ENCODE measurements at regions not wholly inside any gene's neighbourhood (a gene's known extent, or its start where the extent isn't known, plus 50 kb on each side); places are given as distances from the start of the nearest gene placed in this dataset.
"Not testable (repeated sequence)": the region's sequence is repeated elsewhere in the genome, so short reads cannot be mapped to it uniquely, and the experiment has no call there.

DNA sequence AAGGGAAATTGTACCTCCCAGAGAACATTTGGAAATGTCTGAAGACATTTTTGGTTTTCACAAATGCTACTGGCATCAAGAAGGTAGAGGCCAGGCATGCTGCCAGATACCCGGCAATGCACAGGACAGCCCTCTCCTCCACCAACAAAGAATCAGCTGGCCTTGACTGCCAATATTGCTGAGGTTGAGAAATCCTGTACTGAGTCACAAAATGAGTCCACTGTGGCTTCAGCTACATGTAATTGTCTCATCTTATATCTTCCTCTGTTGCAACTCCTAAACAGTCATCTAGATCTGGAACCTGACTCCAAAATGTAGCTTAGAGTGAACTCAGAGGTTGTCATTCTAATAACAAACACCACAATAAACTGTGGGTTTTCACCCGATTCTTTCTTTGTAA is 327.5 kb upstream of the POGK start:
- DNase-seq = no peak

DNA sequence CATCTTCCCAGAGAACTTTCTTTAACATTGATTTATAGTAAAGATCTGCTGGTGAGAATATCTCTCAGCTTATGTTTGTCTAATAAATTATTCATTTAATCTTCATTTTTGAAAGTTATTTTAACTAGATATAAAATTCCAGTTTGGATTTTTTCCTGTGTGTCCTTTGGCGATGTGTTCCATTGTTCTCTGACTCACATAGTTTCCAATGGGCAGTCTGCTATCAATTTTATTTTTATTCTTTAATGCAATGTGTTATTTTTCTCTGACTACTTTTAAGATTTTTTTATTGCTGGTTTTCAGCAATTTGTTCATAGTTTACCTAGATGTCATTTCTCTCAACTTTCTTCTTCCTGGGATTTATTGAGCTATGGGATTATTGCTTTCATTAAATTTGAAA is 325.2 kb upstream of the POGK start:
- DNase-seq = no peak

DNA sequence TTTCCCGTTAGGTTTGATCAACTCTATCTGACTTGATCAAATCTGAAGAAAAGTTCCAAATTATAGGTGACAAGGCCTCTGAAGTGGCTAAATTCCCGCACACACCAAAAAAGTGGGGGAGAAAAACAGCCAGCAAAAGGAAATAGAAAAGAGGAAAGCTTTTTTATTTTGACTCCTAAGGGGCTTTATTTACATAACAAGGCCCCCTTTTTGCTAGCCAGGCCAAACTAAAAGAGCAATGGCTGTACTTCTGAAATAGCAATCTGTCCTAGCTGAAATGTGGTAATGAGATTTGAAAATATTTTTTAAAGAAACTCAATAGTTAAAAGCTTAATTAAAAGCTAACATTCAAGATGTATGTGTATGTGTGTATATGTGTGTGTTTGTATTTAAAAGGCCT is 311.5 kb upstream of the POGK start:
- DNase-seq = no peak

DNA sequence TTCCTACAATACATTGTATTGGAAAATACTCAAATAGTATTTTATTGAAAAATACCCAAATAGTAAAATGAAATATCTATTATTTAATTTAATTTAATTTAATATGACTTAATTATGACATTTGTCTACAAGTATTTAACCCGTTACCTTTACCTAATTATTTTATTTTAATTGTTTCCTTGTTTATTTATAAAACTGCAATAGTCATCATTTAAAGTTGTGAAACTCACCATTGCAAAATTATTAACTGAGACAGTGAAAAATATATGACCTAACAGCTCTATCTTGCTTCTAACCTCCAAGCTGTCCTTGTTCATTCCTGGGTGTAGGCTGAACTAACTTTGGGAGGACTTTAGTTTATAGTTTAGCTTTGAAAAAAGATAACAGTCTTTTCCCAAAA is 300.6 kb upstream of the POGK start:
- DNase-seq = no peak

DNA sequence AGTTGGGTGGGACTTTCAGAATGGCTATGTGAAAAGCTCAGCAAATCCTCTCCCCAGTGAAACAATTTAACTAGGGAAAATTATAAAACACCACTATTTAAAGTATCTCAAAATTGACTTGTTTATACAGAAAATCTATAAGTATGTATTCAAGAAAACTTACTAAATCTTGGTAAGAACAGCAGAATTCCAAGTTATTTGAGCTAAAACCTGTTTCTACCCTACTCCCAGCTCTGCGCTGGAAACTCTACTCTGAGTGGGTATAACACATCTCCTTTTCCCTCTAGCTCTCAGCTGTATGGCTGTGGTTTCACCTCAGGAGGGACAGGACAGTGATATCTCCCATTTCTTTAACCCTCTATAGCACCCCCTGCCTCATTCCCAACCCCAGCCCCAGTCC is 295.2 kb upstream of the POGK start:
- DNase-seq = no peak

DNA sequence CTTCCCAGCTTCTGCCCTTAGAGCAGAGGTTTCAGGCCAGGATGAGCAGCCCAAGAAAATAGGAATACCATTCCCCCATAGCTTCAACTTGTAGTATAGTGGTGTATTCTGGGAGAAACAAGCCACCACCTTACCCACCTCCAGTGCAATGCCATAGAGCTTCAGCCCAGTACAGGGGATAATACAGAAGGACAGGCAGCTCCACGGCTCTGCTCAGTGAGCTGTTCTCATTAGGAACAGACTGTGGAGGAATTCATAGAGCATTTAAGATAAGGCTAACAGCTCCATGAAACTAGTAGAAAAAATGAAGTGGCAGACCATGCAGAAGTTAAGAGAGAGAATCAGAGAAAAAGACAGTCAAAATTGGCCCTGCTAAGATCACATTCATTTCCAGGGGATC is 294.7 kb upstream of the POGK start:
- no peak for DNase-seq

- no peak for DNase-seq
Observed at GRCh38 chr1:166552706-166553105, 286.6 kb upstream of the POGK start.

DNA sequence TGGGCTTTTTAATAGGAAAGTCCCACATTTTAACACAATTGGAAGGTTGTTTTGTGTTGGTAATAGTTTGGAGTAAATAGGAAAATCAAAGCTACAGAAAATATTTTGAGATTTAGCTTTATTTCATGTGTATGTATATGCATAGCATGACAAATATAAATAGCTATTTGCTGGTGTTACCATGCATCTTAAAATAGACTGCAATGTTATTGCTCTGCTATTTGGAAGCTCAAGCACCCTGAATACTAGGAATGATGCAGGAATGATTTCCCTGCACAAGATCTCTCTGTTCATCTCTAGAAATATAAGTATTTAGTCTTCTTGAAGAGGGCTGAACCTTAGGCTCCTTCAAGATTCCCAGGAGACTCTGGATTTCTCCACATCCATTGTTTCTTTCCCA is 268.3 kb upstream of the POGK start:
- no peak for DNase-seq

DNA sequence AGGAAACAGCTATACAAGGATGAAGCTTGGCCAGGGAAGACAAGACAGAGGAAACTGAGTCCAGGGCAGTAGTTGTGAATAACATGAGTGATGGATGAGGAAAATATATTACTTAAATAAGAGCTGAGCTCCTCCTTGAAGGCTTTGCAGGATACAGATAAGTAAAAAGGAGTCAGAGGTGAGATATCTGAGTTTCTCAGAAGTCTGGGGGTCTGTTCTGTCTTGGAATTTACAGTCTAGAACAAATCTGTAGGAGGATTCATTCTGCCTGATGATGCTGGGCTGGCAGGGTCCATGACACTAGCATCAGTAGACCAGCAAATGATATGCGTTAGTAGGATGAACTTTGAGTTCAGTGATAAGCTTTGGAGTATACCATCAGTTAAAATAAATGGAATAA is 266.1 kb upstream of the POGK start:
- DNase-seq = no peak

- DNase-seq = no peak
Observed at GRCh38 chr1:166579557-166580501, 259.4 kb upstream of the POGK start.

- no peak for DNase-seq
Observed at GRCh38 chr1:166588741-166589140, 250.5 kb upstream of the POGK start.

DNA sequence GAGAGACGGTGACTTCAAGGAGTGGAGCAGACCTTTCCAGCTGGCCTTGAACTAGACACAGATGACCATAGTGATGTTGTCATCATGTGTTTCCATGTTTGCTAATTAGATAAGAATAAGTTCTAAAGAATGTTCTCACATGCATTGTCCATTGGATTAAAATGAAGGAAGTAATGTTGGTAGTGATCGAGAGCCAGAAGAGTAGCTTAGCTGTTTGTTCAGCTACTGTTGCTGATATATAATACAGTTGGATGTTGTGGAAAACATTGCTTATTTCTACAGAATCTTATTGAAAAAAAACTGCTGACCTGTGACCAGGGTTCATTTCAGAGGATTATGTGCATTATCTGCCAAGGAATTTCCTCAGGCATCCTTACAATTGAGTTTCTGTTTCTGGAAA is 249.1 kb upstream of the POGK start:
- DNase-seq = no peak

DNA sequence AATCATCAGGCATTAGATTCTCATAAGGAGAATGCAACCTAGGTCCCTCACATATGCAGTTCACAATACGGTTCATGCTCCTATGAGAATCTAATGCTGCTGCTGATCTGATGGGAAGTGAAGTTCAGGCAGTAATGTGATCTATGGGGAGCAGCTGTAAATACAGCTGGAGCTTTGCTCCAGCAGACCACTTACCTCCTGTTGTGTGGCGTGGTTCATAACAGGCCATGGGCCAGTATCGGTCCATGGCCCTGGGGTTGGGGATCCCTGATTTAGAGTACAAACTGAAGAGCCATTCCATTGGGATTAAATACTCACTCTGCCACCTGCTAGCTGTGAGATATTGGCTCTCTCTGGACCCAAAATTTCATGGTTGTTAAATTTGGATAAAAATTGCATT is 244.6 kb upstream of the POGK start:
- no peak for DNase-seq

DNA sequence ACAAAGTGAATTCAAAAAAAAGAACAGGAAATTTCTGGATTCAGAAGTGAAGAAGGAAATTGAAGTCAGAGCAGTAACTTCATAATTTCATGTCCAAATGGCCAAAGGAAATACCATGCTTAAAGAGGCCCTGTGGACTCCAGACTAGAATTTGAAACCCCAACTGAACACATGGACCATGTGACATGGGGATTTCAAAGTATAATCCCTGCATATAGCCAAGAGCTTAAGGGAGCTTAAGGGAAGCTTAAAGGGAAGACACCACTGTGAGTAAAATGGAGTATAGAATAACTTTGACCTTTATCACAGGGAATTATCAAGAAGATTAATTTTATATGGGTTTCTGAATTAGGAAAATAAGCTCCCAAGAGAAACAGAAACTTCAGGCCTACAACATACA is 241.8 kb upstream of the POGK start:
- no peak for DNase-seq

DNA sequence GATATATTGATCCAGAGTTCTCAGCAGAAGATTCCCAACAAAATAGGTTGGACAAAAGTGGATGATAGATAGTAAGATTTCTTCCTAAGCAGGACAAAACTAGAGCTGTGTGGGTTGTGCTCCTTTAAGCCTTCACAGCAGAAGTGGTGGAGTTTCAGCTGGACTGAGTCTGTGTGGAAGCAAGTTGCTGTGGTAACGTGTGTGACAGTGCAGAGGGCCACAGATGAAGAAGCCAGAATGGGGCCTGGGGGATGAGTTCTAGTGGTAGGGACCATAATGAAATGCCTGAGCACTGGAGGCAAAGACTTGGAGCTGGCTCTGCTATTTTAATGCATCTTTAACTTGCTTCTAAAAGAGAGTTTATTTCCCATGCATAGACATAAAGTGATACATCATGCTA is 238.7 kb upstream of the POGK start:
- no peak for DNase-seq

- DNase-seq = no peak
Observed at GRCh38 chr1:166601650-166602278, 237.5 kb upstream of the POGK start.

DNA sequence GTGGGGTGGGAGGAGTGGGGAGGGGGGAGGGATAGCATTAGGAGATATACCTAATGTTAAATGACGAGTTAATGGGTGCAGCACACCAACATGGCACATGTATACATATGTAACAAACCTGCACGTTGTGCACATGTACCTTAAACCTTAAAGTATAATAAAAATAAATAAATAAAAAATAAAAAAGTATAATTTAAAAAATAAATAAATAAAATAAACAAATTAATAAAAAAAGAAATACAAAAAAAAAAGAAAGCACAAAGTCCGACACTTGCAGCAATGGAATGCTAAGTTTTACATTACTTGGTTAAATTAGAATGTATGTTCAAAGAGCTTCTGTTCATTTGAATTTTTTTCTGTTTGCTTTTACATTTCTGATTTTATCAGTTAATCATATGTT is 236.5 kb upstream of the POGK start:
- DNase-seq = not testable (repeated sequence)

- no peak for DNase-seq
Observed at GRCh38 chr1:166603296-166603695, 236.0 kb upstream of the POGK start.

DNA sequence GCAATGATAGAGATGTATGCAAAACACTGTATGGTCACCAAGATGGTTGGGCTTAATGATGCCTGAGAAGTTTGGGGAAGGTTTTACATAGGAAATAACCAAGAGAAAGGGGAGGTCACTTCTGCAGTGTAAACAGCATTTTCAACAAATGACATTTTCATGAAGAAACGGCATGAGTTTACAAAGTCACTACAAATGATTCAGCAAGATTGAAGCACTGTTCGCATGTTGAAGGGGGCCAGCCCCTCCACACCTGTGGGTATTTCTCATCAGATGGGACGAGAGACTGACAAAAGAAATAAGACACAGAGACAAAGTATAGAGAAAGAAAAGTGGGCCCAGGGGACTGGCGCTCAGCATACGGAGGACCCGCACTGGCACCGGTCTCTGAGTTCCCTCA is 234.1 kb upstream of the POGK start:
- DNase-seq = no peak

DNA sequence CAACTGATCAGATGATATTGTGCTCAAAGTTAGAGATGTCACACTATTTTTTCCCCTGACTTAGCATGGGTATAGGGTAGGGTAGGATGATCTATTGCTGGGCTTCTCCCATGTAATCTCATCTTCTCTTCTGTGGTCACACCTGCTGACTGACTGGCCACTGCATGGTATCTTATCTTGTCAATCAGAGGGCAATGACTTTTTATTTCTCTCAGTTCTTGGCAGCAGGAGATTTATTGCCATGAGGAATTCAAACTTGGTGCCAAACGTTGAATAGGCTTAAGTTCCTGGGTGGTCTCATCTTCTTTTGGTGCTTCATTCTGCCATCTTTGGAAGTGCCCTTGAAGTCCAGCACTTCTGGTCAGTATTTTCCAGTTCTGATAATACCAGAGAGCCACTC is 226.4 kb upstream of the POGK start:
- DNase-seq = no peak

DNA sequence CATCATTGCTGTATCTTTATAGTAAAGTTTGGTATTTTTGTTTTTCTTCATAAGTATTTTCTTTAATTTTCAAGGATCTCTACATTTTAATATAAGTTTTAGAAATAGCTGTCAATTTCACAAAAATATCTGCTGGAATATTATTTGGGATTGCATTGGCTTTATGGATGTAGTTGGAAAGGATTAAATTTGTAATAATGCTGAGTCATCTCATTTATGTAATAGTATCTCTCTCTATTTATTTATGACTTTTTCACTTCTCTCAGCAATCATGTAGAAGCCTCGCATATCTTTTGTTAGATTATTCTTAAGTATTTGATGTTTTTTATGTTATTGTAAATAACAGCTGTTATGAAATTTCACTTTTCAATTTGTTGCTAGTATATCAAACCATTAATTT is 223.1 kb upstream of the POGK start:
- no peak for DNase-seq

DNA sequence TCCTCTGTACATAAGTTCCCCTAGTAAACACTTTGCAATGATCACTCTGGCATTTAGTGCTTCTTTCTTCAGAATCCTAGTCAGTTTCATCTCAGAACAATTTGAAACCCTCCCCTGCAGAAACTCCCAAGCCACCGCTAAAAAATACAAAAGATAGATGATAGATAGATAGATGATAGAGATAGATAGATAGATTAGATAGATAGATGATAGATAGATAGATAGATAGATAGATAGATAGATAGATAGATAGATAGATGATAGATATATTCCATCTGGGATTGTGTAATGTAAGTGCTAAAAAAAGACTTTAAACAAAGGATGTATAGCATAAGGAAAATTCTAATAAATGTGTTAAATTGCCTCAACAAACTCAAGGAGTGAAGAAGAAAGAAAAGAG is 212.6 kb upstream of the POGK start:
- DNase-seq = no peak

GRCh38 chr1:166627558-166627957 is 211.7 kb upstream of the POGK start:
- no peak for DNase-seq

DNA sequence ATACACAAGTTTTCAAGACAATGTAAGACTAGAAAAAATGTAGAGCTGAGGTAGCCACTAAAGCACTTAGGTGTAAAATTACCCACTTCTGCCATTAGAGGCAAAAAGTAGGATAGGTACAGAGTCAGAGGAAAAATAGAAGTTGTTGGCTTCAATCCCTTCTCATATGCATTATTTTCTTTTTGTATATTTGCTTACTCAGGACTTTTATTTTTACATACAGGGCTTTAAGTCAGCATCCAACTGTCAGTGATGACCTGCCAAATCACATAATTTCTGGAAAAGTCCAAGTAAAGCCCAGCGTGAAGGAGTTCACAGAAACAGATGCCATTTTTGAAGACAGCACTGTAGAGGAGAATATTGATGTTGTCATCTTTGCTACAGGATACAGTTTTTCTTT is 211.0 kb upstream of the POGK start:
- DNase-seq = no peak

DNA sequence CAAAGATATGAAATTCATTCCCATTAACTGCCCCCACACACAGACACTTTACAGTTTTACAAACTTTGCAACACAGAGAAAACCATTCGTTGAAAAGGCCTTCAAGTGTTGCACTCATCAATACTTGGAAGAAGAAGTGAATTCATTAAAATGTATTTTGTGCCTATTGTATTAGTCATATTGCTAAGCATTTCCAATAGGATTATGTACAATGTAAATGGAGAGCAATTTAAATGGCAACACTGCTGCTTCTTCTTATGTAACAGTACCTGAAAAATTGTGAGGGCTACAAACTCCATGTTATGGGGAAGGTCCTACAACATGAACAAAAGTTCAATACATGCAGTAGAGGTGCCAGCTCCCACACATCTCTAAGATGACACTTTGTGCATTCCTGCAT is 209.3 kb upstream of the POGK start:
- DNase-seq = no peak

Measured in stimulated activated CD4-positive, alpha-beta T cell treated with anti-CD3 and anti-CD28 coated beads, Interleukin-4, amount 100 ng/mL, for 1 hour (primary cell).